Fibroblast of lung (primary cell): ENCODE measurements at regions not wholly inside any gene's neighbourhood (a gene's known extent, or its start where the extent isn't known, plus 50 kb on each side); places are given as distances from the start of the nearest gene placed in this dataset.
A peak's percentile ranks its signal among the peaks of the same experiment; 100 is the strongest.

ENCODE experiments used
- DNase-seq, 2 donors: peaks; one replicate each; pipeline versions ENCODE4 v3.0.0 to v3.0.0-alpha.2; 2010; ENCODE audit warnings: low read depth in 2 of 2
- H2AFZ ChIP-seq: 2 replicates; pipeline ENCODE4 v1.5.1; 2012; ENCODE audit warnings: low read length, control low read depth, inconsistent platforms
- H3K27ac ChIP-seq: 2 replicates; pipeline ENCODE4 v1.5.1; 2011; ENCODE audit warnings: low read length, control low read depth; ENCODE audit not compliant: insufficient read depth
- H3K27me3 ChIP-seq: 2 replicates; pipeline ENCODE4 v1.5.1; 2011; ENCODE audit warnings: mild to moderate bottlenecking, low read length; ENCODE audit not compliant: control insufficient read depth, insufficient read depth
- H3K36me3 ChIP-seq: 2 replicates; pipeline ENCODE4 v1.5.1; 2011; ENCODE audit warnings: low read length; ENCODE audit not compliant: control insufficient read depth, insufficient read depth
- H3K4me1 ChIP-seq: 2 replicates; pipeline ENCODE4 v1.5.1; 2011; ENCODE audit warnings: low read length; ENCODE audit not compliant: control insufficient read depth, insufficient read depth; ENCODE audit errors: extremely low read depth
- H3K4me2 ChIP-seq: 2 replicates; pipeline ENCODE4 v1.5.1; 2011; ENCODE audit warnings: low read length, control low read depth; ENCODE audit not compliant: insufficient read depth; ENCODE audit errors: extremely low read depth
- H3K4me3 ChIP-seq, 4 experiments: fragments of 200-600 bp in 1 of 4; sonication (generic) in 1 of 4; replicated peaks in 1 of 4; 2 replicates each; pipeline ENCODE4 v1.5.1; 2011 to 2016; ENCODE audit warnings: low read length in 4 of 4, low read depth in 3 of 4, mild to moderate bottlenecking in 3 of 4, control low read depth in 2 of 4, inconsistent platforms in 1 of 4, mixed read lengths in 1 of 4; ENCODE audit not compliant: insufficient read depth in 1 of 4; ENCODE audit errors: control extremely low read depth in 1 of 4
- H3K79me2 ChIP-seq: 2 replicates; pipeline ENCODE4 v1.5.1; 2012; ENCODE audit warnings: mild to moderate bottlenecking, low read length, inconsistent platforms; ENCODE audit not compliant: control insufficient read depth, insufficient read depth
- H3K9ac ChIP-seq: 2 replicates; pipeline ENCODE4 v1.5.1; 2011; ENCODE audit warnings: mild to moderate bottlenecking, low read length, control low read depth; ENCODE audit not compliant: insufficient read depth
- H3K9me3 ChIP-seq: 2 replicates; pipeline ENCODE4 v1.5.1; 2012; ENCODE audit warnings: low read depth, low read length; ENCODE audit not compliant: control insufficient read depth, insufficient read depth
- H4K20me1 ChIP-seq: 2 replicates; pipeline ENCODE4 v1.5.1; 2011; ENCODE audit warnings: low read length; ENCODE audit not compliant: control insufficient read depth, insufficient read depth; ENCODE audit errors: extremely low read depth
- CTCF ChIP-seq, 2 donors: IDR thresholded peaks in 1 of 2; conservative IDR thresholded peaks in 1 of 2; 1 replicate in 1 of 2; 2 replicates in 1 of 2; pipeline ENCODE4 v1.5.1; 2011 to 2012; ENCODE audit warnings: low read length in 2 of 2, control low read depth in 1 of 2, inconsistent platforms in 1 of 2, low read depth in 1 of 2, mild to moderate bottlenecking in 1 of 2
- EZH2 ChIP-seq: IDR thresholded peaks from 2 replicates; pipeline ENCODE4 v1.5.1; 2012; ENCODE audit warnings: low read length, control low read depth, mild to moderate bottlenecking; ENCODE audit errors: missing control alignments

DNA sequence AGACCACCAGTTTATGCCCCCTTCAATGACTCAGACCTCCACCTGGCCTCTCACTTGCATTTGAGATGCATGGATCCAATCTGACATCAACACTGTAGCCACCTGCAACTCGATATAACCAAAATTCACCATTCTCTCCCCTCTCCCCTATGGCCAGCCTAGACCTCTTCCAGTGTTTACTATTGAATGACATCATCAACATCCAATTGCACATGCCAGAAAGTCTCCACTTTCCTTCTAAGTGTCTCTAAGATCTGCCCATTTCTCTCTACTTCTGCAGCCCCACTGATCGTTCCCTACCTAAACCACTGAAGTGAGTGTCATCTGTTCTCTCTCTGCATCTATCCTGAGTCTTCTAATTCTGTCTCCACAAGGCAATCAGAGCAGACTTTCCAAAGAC lies 151.3 kb upstream of the APCDD1 start:
- H3K4me1 ChIP-seq: no peaks in the 10 kb centered on the region
- peaks cover 3% of the 10 kb centered on the region for H3K27me3 ChIP-seq
- no peak overlapping the region for H2AFZ ChIP-seq
- no peaks in the 10 kb centered on the region for H3K36me3 ChIP-seq
- no peaks in the 10 kb centered on the region for H3K9me3 ChIP-seq
- no peaks in the 10 kb centered on the region for H4K20me1 ChIP-seq
- H3K4me2 ChIP-seq: no peak overlapping the region
- no peak for DNase-seq
- H3K79me2 ChIP-seq: no peaks in the 10 kb centered on the region
- H3K27ac ChIP-seq: no peak overlapping the region
- no peak overlapping the region for H3K9ac ChIP-seq
- TF ChIP-seq CTCF (conservative IDR thresholded peaks at IDR 0.05 in 1 of 2, IDR thresholded peaks at IDR 0.05 in 1 of 2; ENCODE audit: low read depth in 1 of 2, low read length in 2 of 2) (no peak), EZH2 (no peak)
- H3K4me3 ChIP-seq: no peak overlapping the region

GRCh38 chr18:10304853-10305252 lies 149.6 kb upstream of the APCDD1 start:
- H4K20me1 ChIP-seq: no peaks in the 10 kb centered on the region

DNA sequence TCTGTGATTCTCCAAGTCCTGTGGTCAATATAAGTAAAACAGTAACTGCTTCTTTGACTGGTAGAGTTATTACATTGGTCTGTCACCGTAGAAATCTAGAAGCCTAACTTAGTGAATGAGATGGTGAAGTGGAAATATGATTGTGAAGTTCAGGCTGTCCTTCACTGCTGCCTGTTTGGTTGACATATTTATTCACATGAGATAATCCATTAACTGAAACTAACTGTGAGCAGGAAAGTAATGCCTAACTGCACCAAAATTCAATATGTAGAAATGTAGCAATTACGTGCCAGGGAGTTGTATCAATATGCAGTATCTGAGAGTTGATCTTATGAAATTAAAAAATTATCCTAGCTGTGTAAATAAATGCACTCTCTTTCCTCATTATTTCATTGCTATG lies 147.7 kb upstream of the APCDD1 start:
- no peak overlapping the region for H3K27ac ChIP-seq
- TF ChIP-seq EZH2 (no peak), CTCF (conservative IDR thresholded peaks at IDR 0.05 in 1 of 2, IDR thresholded peaks at IDR 0.05 in 1 of 2; ENCODE audit: low read depth in 1 of 2, low read length in 2 of 2) (no peak)
- no peaks in the 10 kb centered on the region for H3K27me3 ChIP-seq
- H3K9ac ChIP-seq: no peak overlapping the region
- no peak for DNase-seq
- no peak overlapping the region for H3K4me2 ChIP-seq
- H4K20me1 ChIP-seq: no peaks in the 10 kb centered on the region
- H3K79me2 ChIP-seq: no peaks in the 10 kb centered on the region
- no peaks in the 10 kb centered on the region for H3K36me3 ChIP-seq
- no peaks in the 10 kb centered on the region for H3K9me3 ChIP-seq
- H3K4me1 ChIP-seq: no peaks in the 10 kb centered on the region
- H2AFZ ChIP-seq: no peak overlapping the region
- H3K4me3 ChIP-seq: no peak overlapping the region

More at GRCh38 chr18:10304853-10305252, 149.6 kb upstream of the APCDD1 start:
- H2AFZ ChIP-seq: no peak overlapping the region
- H3K27me3 ChIP-seq: peaks cover 3% of the 10 kb centered on the region
- no peaks in the 10 kb centered on the region for H3K36me3 ChIP-seq
- TF ChIP-seq CTCF (conservative IDR thresholded peaks at IDR 0.05 in 1 of 2, IDR thresholded peaks at IDR 0.05 in 1 of 2; ENCODE audit: low read depth in 1 of 2, low read length in 2 of 2): no peak
- no peak for TF ChIP-seq EZH2
- peak; percentile 78 to 91 for DNase-seq
- no peaks in the 10 kb centered on the region for H3K9me3 ChIP-seq
- H3K79me2 ChIP-seq: no peaks in the 10 kb centered on the region
- H3K9ac ChIP-seq: no peak overlapping the region
- no peaks in the 10 kb centered on the region for H3K4me1 ChIP-seq
- H3K4me3 ChIP-seq: no peak overlapping the region
- no peak overlapping the region for H3K4me2 ChIP-seq
- no peak overlapping the region for H3K27ac ChIP-seq
